Brain microvascular endothelial cell (primary cell): ENCODE measurements at regions not wholly inside any gene's neighbourhood (a gene's known extent, or its start where the extent isn't known, plus 50 kb on each side); places are given as distances from the start of the nearest gene placed in this dataset.

ENCODE experiments used
- DNase-seq: peaks from one replicate; pipeline ENCODE4 v3.0.0-alpha.2; 2020
- H3K27ac ChIP-seq: fragments of 250-450 bp; sonication (Bioruptor Pico); 2 replicates; pipeline ENCODE4 v1.5.1; 2020; ENCODE audit warnings: mild to moderate bottlenecking, moderate library complexity
- H3K27me3 ChIP-seq: fragments of 250-450 bp; sonication (Bioruptor Pico); replicated peaks from 2 replicates; pipeline ENCODE4 v1.5.1; 2020; ENCODE audit warnings: mild to moderate bottlenecking
- H3K36me3 ChIP-seq: fragments of 250-450 bp; sonication (Bioruptor Pico); replicated peaks from 2 replicates; pipeline ENCODE4 v1.5.1; 2020; ENCODE audit warnings: mild to moderate bottlenecking
- H3K4me3 ChIP-seq: 2 replicates; pipeline ENCODE4 v1.5.1; 2011; ENCODE audit warnings: low read depth, mild to moderate bottlenecking, control low read depth, low read length, moderate library complexity
- CTCF ChIP-seq: IDR thresholded peaks from 2 replicates; pipeline ENCODE4 v1.5.1; 2011; ENCODE audit warnings: low read depth, mild to moderate bottlenecking, moderate library complexity, low read length, control low read depth, inconsistent platforms; ENCODE audit errors: missing control alignments
- in situ Hi-C: cut with HindIII; loops from 2 replicates; pipeline ENCODE4 v1.10.0; 2017; ENCODE audit warnings: low sequenced_read_pairs, low pct_ligation_motif_present

DNA sequence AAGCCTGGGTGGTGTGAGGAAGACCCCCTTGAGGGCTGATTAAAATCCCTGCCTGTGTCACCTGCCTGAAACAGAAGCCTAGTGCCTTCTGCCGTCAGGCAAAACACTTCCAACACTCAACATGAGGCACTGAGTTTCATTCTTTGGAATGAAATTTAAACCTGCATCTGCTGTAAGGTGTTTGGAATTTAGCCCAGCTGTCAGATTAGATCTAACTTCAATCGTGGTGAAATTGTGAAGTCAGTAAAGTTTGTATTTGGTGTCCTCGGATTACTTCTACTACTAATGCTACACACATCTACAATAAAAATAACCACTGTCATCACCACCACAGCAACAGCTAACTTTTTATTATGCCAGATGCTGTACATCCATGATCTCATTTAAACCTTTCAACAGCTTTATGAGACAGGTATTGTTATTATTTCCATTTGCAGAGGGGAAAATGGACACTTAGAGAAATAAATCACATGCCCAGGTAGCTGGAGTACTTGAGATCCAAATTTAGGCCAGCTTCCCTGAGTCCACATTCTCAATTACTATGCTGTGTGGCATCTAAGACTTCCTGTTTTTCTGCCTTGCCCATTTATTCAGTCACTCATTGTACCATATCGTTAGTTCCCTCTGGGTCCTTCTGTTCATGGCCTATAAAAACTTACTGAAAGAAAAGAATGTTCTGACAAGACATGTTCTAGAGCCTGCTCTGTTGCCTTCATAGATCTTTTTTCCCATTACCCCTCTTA lies 98.2 kb upstream of the GCFC2 start:
- H3K4me3 ChIP-seq = no peak overlapping the region
- no peak for TF ChIP-seq CTCF
- in situ Hi-C loops = no loop called here
- no peaks in the 10 kb centered on the region for H3K27me3 ChIP-seq
- no peak overlapping the region for H3K27ac ChIP-seq
- no peak for DNase-seq
- no peaks in the 10 kb centered on the region for H3K36me3 ChIP-seq

GRCh38 chr2:75807992-75808391 lies 97.3 kb upstream of the GCFC2 start:
- H3K4me3 ChIP-seq = no peak overlapping the region
- TF ChIP-seq CTCF = no peak
- no peak overlapping the region for H3K27ac ChIP-seq
- H3K27me3 ChIP-seq = no peaks in the 10 kb centered on the region
- in situ Hi-C loops = no loop called here
- no peaks in the 10 kb centered on the region for H3K36me3 ChIP-seq
- no peak for DNase-seq

- no peaks in the 10 kb centered on the region for H3K27me3 ChIP-seq
- no peak for TF ChIP-seq CTCF
- in situ Hi-C loops = no loop called here
- H3K27ac ChIP-seq = no peak overlapping the region
- no peak for DNase-seq
- no peak overlapping the region for H3K4me3 ChIP-seq
- no peaks in the 10 kb centered on the region for H3K36me3 ChIP-seq
These were observed 90.7 kb upstream of the GCFC2 start for GRCh38 chr2:75801234-75801982.

DNA sequence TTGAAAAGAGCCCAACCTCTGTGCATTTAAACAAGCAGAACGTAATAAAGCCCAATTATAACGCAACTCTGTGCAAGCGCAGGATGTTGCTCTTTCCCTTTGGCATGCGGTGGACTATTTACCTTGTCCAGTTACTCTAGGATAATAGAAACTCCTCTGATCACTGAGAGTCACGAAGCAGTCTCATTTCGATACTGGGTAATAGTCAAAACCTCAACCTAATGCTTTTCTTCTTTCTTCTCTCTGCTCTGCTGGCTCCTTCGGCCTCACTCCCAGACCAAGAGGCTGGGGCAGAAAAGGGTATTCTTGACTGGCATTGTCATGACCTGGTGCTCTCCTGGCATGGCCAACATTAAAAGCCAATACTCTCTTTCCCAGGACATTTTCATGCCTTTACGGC lies 89.7 kb upstream of the GCFC2 start:
- in situ Hi-C loops = no loop called here
- Histone ChIP-seq H3K36me3 (no peaks in the 10 kb centered on the region), H3K27me3 (no peaks in the 10 kb centered on the region), H3K4me3 (no peak overlapping the region), H3K27ac (no peak overlapping the region)
- no peak for DNase-seq
- TF ChIP-seq CTCF = no peak

DNA sequence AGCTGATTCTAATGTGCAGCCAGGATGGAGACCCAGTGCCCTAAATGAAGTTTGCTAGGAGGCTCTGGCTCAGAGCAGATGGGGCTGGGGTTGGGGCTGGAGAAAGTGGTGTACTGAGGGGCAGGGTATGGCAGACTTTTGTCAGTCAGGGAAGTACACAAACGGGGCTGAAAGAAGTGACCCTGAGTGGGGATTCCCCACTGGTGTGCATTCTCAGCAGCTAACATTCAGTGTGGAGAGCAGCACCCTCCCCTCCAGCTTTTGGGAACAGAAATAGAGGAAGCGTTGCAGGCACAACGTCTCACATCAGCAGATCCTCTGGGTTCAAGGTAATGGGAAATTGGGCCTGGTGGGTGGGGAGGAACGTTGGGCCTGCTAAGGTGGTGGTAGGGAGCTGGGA lies 89.1 kb upstream of the GCFC2 start:
- no peak for TF ChIP-seq CTCF
- no peaks in the 10 kb centered on the region for H3K27me3 ChIP-seq
- in situ Hi-C loops = no loop called here
- H3K4me3 ChIP-seq = no peak overlapping the region
- H3K36me3 ChIP-seq = no peaks in the 10 kb centered on the region
- H3K27ac ChIP-seq = no peak overlapping the region
- no peak for DNase-seq
